Activated gamma-delta T cell treated with anti-CD3 and anti-CD28 coated beads, Interleukin-2, amount 50 U/mL, for 16 hours (primary cell): ENCODE measurements at regions not wholly inside any gene's neighbourhood (a gene's known extent, or its start where the extent isn't known, plus 50 kb on each side); places are given as distances from the start of the nearest gene placed in this dataset.
"Not testable (repeated sequence)": the region's sequence is repeated elsewhere in the genome, so short reads cannot be mapped to it uniquely, and the experiment has no call there.

ENCODE experiments used
- DNase-seq: peaks from one replicate; pipeline ENCODE4 v3.0.0-alpha.2; 2020; ENCODE audit warnings: low read depth

DNA sequence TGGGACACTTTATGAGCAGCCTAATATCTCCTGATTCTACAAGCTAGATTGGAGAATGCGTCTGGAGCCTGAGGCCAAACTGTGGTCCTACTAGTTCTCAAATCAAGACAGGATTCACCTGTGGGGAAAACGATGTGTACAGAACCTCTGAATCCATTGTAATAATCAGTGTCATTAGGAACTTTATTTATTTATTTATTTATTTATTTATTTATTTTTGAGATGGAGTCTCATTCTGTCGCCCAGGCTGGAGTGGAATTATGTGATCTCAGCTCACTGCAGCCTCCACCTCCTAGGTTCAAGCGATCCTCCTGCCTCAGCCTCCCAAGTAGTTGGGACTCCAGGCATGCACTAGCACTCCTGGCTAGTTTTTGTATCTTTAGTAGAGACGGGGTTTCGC lies 52.6 kb upstream of the KIF26B start:
- not testable (repeated sequence) for DNase-seq

DNA sequence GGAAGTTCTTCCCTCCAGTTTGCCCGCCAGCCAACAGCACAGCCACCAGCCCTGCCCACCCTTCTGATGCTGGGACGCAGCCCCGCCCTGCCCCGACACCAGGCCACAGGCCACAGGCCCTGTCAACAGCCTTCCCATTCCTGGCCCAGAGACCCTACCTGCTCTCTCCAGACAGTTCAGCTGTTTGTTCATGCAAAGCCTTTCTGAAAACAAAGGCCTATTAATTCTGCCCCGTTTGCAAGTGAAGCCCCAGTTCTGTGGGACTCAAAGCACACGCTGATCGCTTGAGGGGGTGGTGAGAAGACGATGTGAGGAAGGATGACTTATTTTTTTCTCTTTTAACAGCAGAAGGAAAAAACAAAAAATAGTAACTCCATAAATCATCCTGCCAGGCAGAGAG lies 55.4 kb upstream of the KIF26B start:
- DNase-seq = no peak

DNA sequence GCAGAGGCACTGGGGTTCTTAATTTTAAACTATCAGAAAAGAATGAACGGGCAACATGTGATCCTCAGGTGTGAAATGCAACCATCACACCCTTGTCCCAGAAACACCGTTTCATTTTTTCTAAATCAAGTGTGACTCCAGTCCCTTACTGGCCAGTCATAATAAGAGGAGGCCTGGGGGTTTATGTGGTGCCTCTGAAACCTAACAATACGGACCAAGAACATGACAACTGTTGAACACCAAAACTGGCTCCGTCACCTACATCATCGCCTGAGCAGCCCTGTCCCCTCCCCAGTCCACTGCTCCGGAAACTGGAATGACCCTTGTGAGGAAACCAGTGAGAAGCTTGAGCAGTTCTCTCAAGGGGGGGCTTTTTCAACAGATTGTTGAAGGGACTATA lies 55.9 kb upstream of the KIF26B start:
- DNase-seq = no peak

DNA sequence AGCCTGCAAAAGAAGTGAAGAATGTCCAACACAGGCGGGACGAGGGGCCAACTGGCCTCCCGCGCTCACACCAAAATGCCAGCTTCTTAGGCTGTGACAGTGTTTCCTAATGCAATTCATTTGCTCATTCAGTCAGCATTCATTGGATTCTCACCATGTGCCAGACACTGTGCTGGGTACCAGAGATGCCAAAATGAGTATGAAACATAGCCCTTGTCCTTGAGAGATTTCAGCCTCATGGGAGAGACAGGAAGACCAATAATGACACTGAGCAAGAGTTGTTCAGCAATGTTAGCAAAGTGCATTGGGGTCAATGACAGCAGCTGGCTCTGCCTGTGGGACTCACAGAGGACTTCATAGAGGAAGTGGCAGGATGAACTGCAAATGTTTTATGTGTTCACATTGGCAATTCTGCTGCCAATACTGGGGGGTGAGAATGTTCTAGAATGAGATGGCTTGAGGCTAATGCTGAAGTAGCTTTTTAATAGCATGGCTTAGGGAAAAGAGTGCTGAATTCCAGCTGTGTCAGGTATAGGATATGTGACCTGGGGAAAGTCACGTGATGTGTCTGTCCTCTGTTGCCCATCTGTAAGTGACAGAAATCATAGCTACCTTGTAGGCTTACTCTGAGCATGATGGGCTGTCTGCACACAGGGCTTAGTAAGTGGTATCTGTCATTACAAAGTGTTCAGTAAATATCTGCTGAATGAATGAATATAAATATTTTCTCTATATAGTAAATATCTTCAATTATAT lies 58.3 kb upstream of the KIF26B start:
- no peak for DNase-seq

DNA sequence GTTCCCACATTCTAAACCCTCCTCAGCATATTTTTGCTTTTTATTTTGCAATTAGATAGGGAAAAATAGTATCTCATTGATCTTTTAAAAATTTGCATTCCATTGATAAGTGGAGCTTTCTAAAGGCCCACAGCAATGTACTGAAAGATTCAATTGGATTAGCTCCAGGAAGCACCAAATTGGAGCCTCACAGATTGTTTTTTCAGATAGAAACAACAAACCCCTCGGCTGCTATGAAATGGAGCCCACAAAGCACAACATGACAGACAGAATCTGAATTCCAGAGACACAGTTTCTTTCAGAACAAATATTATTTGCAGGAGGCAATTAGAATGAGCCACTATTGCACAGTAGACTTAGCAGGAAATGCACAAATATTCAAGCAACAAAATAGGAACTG lies 58.9 kb upstream of the KIF26B start:
- DNase-seq = no peak

DNA sequence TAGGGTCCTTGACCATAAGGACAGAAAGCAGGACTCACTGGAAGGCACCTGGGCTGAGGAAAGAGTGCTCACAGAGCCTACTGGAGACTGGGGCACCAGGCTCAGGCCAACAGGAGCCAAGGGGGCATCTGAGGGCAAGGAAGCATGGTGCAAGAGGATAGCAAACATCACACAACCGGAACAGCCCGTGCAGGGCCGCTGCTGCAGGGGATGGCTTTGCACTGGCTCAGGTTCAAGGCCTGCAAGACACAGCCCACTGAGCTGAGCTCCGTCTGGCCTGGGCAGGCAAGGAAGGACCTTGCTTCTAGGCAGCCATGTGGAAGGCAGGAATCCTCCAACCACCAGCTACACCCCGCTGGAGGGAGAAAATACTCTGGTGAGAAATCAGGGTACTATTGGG lies 59.8 kb upstream of the KIF26B start:
- no peak for DNase-seq

DNA sequence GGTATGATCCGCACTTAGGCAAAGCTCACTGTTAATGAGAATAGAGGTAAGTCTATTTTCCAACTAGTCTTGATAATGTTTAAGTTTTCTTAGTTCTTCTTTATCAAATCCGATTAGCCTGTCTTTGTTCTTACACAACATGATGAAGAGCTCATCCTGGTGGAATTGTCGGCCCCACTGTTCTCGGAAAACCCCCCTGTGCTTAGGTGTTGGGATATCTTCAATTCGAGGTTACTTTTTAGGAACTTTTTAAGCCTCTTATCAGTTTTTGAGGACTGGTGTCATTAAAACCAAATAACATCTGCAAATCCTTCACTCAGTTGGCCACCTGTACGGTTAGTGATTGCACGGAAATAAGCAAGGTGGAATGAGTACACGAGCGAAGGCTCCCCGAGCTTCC lies 60.7 kb upstream of the KIF26B start:
- DNase-seq = no peak

DNA sequence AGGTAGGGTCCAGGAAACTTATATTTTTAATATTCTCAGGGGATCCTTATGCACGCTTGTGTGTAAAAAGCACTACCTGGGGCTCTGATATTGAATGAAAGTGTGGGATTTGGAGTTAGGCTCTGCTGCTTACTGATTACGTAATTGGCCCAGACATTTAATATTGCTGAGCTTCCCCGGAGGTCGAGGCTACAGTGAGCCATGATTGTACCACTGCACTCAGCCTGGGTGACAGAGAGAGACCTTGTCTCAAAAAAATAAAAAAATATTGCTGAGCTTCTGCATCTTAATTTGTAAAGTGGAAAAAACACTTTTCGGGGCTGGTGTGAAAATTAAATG lies 62.2 kb upstream of the KIF26B start:
- DNase-seq = no peak

DNA sequence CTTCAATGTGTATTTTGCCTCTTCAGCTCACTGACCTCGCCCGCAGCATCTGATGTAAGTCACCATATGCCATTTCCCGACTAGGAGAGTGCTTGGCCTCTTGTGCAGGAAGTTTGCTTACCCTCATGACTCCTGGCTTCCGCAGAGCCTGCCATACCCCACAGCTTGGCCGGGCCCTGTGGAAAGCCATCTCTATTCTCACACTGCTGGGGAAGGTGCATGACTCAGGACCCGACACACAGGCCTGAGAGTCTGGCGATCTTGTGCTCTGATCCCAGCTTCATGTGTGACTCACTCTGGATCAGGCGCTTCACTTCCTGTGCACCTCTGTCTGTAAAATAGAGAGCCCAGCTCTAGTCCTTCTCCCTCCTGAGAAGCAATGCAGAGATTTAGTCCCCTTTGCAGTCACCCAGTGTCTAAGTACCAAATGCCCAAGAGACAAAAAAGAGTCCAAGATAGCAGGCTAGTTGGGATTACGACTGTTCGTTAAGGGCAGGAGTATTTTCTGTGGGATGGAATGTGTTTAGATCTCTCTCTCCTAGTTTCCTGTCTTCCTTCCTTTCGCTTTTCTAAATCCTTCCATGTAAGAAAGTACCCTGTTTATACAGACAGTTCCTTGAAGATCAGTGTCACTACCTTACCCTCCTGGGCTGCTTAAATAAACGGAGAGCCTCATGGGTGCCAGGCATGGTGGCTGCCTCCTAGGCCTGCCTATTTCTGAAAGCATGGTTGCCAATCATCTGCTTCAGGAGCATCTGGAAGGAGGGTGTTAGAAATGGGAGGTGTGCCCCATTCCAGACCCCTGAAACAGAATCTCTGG lies 62.8 kb upstream of the KIF26B start:
- DNase-seq = no peak

DNA sequence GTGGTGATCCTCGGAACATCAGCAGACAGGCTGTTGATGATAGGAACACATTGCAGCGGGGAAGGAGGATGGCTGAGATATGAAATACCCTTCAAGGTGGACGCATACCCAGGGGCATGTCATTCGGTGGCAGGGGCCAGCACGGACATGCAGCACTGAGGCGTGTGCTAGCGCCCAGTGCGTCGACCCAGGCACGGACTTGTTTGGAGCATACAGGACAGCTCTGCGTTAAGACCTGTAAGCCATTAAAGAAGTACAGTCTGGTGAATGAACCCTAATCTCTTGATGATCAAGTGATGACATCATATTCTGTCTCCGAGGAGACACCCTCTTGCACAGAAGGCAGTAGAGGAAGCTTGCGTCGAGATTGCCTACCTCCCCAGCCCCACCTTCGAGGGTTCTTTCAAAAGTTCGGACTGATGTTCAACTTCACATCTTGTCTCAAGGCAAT lies 63.6 kb upstream of the KIF26B start:
- DNase-seq = no peak

DNA sequence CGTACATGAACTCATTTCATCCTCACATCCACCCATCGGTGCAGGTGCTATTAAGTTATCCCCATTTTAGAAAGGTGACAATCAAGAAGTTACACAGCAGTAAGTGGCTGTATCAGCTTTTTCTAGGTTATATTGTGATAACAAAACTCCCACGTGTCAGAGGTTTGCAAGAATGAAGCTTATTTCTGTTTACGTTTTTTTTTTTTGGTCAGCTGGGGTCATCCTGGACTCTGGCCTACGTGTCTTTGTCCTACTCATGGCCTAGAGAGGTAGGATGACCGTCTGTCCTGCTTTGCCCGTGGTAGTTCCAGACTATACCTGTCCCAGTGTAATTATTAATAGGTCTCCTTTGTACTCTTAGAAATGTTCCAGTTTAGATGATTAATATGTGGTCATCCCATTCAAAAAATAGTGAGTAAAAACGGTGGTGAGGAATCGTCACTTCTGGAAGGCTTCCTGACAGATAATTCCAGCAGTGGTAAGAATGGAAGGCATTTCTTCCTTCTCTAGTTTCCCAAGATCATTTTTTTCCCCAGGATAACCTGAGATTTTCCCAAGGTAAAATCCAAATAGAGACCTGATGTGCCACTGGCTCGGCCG lies 64.2 kb upstream of the KIF26B start:
- no peak for DNase-seq

DNA sequence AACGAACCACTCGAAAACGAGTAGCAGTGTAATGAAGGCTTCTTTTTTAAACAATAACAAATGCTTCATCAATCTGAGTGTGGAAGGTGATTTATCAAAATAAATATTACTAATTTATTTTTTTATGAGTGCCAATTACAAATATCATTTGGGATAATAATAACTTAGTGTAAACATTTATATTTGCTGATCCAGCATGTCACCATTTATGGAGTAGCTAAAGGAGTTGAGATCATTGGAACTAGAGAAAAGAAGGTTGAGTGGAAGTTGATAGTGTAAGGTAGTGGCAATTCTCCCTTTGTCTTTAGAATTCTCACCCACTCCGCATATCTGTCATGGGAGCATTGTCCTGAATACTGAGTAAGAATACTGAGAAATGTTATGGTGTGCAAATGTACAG lies 67.1 kb upstream of the KIF26B start:
- no peak for DNase-seq

DNA sequence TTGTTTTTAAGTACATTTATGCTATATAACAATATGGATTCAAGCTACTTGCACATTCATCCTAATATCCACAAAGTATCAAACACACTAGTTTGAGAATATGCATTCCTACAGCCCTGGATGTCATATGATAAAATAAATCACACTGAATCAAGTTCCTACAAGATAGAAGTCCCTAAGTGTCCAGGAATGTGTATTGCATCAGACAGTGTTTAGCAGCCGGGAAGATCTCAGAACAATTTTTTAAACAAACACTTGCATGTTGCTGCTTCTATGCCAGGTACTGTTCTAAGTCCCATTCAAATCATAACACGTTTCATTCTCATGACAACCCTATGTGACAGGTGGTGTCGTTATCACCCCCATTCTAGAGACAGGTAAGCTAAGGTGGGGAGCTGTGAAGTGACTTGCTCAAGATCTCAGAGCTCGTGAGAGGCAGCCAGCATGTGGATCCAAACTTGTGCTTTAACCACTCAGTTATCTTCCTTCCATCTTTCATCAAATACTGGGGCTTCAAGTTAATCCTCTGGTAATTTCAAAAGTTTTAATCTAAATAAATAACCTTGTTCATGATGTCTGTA lies 68.3 kb upstream of the KIF26B start:
- no peak for DNase-seq

DNA sequence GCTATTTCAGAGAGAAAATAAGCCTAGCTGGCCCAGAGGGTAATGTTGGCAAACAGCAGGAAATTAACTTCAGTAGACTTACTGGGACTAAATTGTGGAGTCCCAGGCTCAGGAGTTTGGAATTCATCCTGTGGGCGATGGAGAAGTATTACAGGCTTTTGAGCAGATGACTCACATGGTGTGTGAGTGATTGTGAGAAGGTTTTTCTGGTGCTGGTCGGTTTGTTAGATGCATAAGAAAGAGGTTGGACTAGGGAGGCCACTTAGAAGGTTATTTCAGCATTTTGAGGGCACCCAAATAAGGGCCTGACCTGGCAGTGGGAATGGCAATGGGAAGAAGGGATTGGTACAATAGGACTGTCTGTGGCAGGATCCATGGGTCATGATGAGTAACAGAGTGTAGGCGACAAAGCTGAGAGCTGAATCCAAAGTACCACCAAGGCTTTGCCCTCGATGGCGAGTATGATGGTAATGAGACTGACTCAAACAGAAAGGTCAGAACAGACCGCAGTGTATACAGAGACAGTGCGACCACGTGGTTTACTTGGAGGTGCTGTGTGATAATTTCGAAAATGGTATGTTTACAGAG lies 69.2 kb upstream of the KIF26B start:
- DNase-seq = no peak

DNA sequence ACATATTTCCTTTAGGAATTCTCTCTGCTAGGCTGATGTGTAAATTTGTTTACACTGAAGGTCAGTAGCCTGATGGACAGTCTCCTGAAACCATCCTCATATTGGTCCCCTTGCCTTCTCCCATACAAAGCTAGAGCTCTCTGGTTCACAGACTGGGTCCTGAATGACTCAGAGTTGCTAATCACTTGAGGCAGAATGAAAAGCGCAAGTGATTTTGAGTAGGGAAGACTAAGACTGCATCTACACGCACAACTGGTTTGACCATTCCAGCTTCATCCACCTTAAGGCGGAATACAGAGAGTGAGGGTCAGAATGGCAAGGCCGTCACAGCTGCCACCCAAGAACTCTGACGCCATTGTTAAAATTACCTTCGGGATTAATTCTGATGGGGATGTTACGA lies 70.2 kb upstream of the KIF26B start:
- no peak for DNase-seq

DNA sequence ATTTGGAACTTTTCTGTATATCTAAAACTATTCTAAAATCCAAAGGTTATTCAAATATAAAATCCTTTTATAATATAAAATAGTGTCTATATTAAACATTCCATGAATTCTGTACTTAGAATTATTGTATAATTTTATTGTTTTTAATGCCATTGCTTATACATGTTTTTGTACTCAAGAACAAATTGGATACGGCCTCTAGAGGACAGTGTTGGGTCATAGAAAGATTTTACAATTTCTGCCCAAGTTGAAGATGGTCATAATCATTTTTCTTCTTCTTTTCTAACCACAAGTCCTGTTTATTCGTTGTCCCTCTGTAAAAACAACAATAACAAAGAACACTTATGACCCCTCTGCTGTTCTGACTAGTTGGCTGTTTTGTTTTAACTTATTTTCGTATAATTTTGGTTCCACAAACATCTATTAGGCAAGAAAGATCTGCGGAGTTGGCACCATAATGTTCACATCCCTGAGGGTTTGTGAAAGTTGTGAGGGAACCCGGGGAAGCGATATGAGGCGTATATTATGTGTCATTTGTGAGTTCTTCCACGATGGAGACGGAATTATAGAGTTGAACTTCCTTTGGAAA lies 75.7 kb upstream of the KIF26B start:
- no peak for DNase-seq

DNA sequence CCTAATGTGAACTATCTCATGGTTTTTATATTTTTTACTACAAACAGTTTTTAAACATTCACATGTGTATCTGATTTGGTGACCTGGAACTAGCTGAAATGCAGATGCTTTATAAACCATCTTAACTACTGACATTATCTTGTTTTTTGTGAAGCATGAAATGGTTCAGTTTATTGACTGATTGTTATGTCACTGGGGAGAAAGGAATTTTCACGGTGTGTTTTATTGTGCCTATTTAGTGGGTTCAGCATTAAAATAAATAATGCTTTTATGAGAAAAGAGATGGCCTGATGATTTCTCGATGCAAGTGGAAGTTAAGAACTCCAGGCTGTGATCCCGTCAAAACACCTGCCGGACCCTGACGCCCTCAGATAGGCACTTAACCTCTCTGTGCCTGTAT lies 79.9 kb upstream of the KIF26B start:
- no peak for DNase-seq

DNA sequence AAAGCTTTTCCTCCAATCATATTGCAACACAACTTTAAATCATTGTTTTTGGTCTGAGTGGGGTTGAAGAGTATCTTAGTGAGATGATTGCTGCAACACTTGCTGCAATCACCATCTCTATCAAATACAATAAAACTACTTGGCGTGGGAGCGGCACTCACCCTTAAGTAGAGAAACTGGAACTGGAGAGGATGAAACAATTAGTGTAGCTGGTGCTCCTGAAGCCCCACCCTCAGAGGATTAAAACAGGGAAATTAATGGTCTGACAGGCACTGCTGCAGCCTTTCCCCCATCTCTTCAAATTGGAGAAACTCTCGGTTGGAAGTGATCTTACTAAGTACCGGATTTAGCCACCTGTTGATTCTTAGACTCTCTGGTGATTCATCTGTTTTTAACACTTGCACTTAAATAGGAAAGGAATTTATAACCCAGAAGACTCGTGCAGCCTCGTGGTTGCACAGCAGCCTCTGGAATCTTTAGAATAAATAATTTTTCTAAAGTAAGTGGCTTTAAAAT lies 80.5 kb upstream of the KIF26B start:
- no peak for DNase-seq

DNA sequence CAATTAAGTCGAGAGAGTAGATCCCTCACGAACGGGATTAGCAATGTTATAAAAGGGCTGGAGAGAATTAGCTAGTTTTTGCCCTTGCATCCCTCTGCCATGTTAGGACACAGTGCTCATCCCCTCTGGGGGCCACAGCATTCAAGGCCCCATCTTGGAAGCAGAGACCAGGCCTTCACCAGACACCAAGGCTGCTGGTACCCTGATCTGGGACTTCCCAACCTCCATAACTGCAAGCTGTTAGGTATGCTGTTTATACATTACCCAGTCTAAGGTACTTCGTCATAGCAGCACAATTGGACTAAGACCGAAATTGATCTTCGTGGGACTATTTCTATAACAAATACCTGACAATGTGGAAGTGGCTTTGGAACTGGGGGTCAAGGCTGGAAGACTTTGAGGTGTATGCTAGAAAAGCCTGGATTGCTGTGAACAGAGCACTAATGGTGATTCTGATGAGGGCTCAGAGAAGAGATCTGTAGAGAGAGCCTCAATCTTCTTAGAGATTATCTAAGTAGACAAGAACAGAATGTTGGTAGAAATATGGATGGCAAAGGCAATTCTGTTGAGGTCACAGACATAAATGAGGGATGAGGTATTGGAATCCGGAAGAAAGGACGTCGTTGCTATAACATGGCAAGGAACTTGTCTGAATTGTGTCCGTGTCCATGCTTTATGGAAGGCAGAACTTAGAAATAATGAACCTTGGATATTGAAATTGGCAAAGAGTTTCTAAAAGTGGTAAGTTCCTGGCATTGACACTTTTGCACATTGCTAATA lies 83.8 kb upstream of the KIF26B start:
- no peak for DNase-seq

DNA sequence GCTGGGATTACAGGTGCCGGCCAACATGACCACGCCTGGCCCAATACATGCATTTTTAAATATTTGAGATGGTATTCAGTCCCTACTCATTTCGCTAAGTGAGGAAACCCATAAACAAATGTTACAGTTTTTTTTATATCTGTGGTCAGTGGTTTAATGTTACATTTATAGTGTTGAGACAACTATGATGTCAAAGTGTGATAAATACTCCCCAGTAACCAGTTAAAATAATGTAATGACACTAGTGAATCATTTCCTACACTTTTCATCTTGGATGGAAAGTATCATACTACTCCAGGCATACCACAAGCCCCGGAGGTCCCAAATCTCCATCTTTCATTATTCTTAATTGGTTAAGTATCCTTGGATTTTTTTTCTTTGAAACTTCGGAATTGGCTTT lies 87.5 kb upstream of the KIF26B start:
- DNase-seq = no peak

DNA sequence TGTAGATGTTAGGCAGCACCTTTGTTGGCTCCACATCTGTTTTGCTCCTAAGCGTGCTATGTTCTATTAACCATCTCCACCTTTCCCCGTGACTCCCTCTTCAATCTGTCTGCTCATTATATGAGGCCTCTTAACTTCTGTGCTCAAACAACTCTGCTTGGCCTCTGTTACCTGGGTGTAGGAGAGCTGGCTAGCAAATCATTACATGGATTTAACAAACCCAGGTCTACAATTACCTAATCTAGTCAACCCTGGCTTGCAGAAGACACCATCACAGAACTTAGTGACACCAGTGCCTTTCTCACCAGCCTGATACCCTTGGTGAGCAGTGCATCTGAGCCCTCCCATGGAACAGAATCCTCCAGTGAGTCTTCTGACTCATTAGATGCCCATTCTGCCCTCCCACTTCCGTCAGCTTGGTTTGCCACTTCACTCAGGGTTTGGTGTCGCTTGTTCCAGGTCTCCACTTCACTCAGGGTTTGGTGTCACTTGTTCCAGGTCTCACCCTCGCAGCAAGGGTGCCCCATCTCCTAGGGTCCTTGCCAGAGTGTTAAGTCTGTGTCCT lies 92.0 kb upstream of the KIF26B start:
- no peak for DNase-seq
